Skeletal muscle satellite cell (primary cell): ENCODE measurements at regions not wholly inside any gene's neighbourhood (a gene's known extent, or its start where the extent isn't known, plus 50 kb on each side); places are given as distances from the start of the nearest gene placed in this dataset.

ENCODE experiments used
- H3K27me3 ChIP-seq: 2 replicates; pipeline ENCODE4 v1.7.0; 2013; ENCODE audit warnings: low read length; ENCODE audit not compliant: control insufficient read depth, insufficient read depth
- H3K36me3 ChIP-seq: 2 replicates; pipeline ENCODE4 v1.7.0; 2013; ENCODE audit warnings: mild to moderate bottlenecking, control low read depth, low read length; ENCODE audit not compliant: insufficient read depth
- H3K4me1 ChIP-seq: 2 replicates; pipeline ENCODE4 v1.7.0; 2013; ENCODE audit warnings: low read length; ENCODE audit not compliant: control insufficient read depth, insufficient read depth
- H3K4me2 ChIP-seq: 2 replicates; pipeline ENCODE4 v1.7.0; 2013; ENCODE audit warnings: mild to moderate bottlenecking, low read length
- H3K4me3 ChIP-seq: 2 replicates; pipeline ENCODE4 v1.7.0; 2013; ENCODE audit warnings: low read length
- H3K9ac ChIP-seq: 2 replicates; pipeline ENCODE4 v1.7.0; 2013; ENCODE audit warnings: mild to moderate bottlenecking, low read depth, low read length, moderate library complexity
- H3K9me3 ChIP-seq: replicated peaks from 2 replicates; pipeline ENCODE4 v1.7.0; 2013; ENCODE audit warnings: mild to moderate bottlenecking, control low read depth, low read length

- H3K27me3 ChIP-seq: peaks cover 3% of the 10 kb centered on the region
- no peak overlapping the region for H3K4me2 ChIP-seq
- no peaks in the 10 kb centered on the region for H3K9me3 ChIP-seq
- H3K4me3 ChIP-seq: no peak overlapping the region
- no peaks in the 10 kb centered on the region for H3K36me3 ChIP-seq
- no peak overlapping the region for H3K9ac ChIP-seq
- peaks cover 4% of the 10 kb centered on the region for H3K4me1 ChIP-seq
Measured at GRCh38 chr3:150221904-150222523, 186.1 kb upstream of the TSC22D2 start.

GRCh38 chr3:150220799-150221198 lies 187.3 kb upstream of the TSC22D2 start:
- peak overlapping the region; percentile 68 for H3K4me2 ChIP-seq
- H3K4me1 ChIP-seq: peaks cover 13% of the 10 kb centered on the region
- H3K4me3 ChIP-seq: no peak overlapping the region
- no peaks in the 10 kb centered on the region for H3K9me3 ChIP-seq
- peaks cover 3% of the 10 kb centered on the region for H3K27me3 ChIP-seq
- H3K36me3 ChIP-seq: no peaks in the 10 kb centered on the region
- H3K9ac ChIP-seq: peak overlapping the region; percentile 3

GRCh38 chr3:150220041-150220440 lies 188.1 kb upstream of the TSC22D2 start:
- Histone ChIP-seq H3K4me1 (peaks cover 17% of the 10 kb centered on the region), H3K4me2 (no peak overlapping the region), H3K4me3 (no peak overlapping the region), H3K9me3 (no peaks in the 10 kb centered on the region), H3K9ac (no peak overlapping the region), H3K36me3 (no peaks in the 10 kb centered on the region), H3K27me3 (peaks cover 3% of the 10 kb centered on the region)

GRCh38 chr3:150218841-150219240 lies 189.3 kb upstream of the TSC22D2 start:
- H3K4me2 ChIP-seq: no peak overlapping the region
- H3K9me3 ChIP-seq: no peaks in the 10 kb centered on the region
- H3K36me3 ChIP-seq: no peaks in the 10 kb centered on the region
- H3K27me3 ChIP-seq: peaks cover 3% of the 10 kb centered on the region
- H3K9ac ChIP-seq: no peak overlapping the region
- no peak overlapping the region for H3K4me3 ChIP-seq
- peaks cover 17% of the 10 kb centered on the region for H3K4me1 ChIP-seq

- Histone ChIP-seq H3K4me2 (no peak overlapping the region), H3K4me1 (peaks cover 17% of the 10 kb centered on the region), H3K36me3 (no peaks in the 10 kb centered on the region), H3K27me3 (peaks cover 3% of the 10 kb centered on the region), H3K4me3 (no peak overlapping the region), H3K9ac (no peak overlapping the region), H3K9me3 (no peaks in the 10 kb centered on the region)
Measured at GRCh38 chr3:150218236-150218635, 189.9 kb upstream of the TSC22D2 start.

GRCh38 chr3:150217691-150218090 lies 190.4 kb upstream of the TSC22D2 start:
- no peaks in the 10 kb centered on the region for H3K9me3 ChIP-seq
- no peak overlapping the region for H3K4me3 ChIP-seq
- H3K36me3 ChIP-seq: no peaks in the 10 kb centered on the region
- peaks cover 14% of the 10 kb centered on the region for H3K4me1 ChIP-seq
- no peak overlapping the region for H3K9ac ChIP-seq
- H3K27me3 ChIP-seq: peaks cover 3% of the 10 kb centered on the region
- H3K4me2 ChIP-seq: no peak overlapping the region

GRCh38 chr3:150216866-150217600 lies 191.1 kb upstream of the TSC22D2 start:
- no peaks in the 10 kb centered on the region for H3K36me3 ChIP-seq
- no peaks in the 10 kb centered on the region for H3K9me3 ChIP-seq
- no peak overlapping the region for H3K4me3 ChIP-seq
- H3K27me3 ChIP-seq: no peaks in the 10 kb centered on the region
- H3K4me2 ChIP-seq: peak overlapping the region; percentile 65
- H3K9ac ChIP-seq: no peak overlapping the region
- peaks cover 14% of the 10 kb centered on the region for H3K4me1 ChIP-seq

- no peaks in the 10 kb centered on the region for H3K36me3 ChIP-seq
- H3K4me2 ChIP-seq: peak overlapping the region; percentile 65
- H3K27me3 ChIP-seq: no peaks in the 10 kb centered on the region
- H3K4me3 ChIP-seq: peak overlapping the region; percentile 28
- no peaks in the 10 kb centered on the region for H3K9me3 ChIP-seq
- H3K9ac ChIP-seq: no peak overlapping the region
- H3K4me1 ChIP-seq: peaks cover 14% of the 10 kb centered on the region
Measured at GRCh38 chr3:150216041-150216811, 191.9 kb upstream of the TSC22D2 start.

GRCh38 chr3:150215616-150216015 lies 192.5 kb upstream of the TSC22D2 start:
- no peak overlapping the region for H3K4me3 ChIP-seq
- no peak overlapping the region for H3K4me2 ChIP-seq
- H3K27me3 ChIP-seq: no peaks in the 10 kb centered on the region
- H3K36me3 ChIP-seq: no peaks in the 10 kb centered on the region
- no peak overlapping the region for H3K9ac ChIP-seq
- H3K4me1 ChIP-seq: peaks cover 14% of the 10 kb centered on the region
- H3K9me3 ChIP-seq: no peaks in the 10 kb centered on the region

GRCh38 chr3:150213577-150213976 lies 194.5 kb upstream of the TSC22D2 start:
- Histone ChIP-seq H3K4me1 (peaks cover 14% of the 10 kb centered on the region), H3K9me3 (no peaks in the 10 kb centered on the region), H3K4me3 (no peak overlapping the region)

GRCh38 chr3:150210461-150211110 lies 197.5 kb upstream of the TSC22D2 start:
- Histone ChIP-seq H3K4me3 (no peak overlapping the region), H3K4me2 (no peak overlapping the region), H3K9ac (no peak overlapping the region), H3K4me1 (peaks cover 3% of the 10 kb centered on the region), H3K9me3 (no peaks in the 10 kb centered on the region), H3K36me3 (no peaks in the 10 kb centered on the region), H3K27me3 (no peaks in the 10 kb centered on the region)

More at GRCh38 chr3:150213577-150213976, 194.5 kb upstream of the TSC22D2 start:
- Histone ChIP-seq H3K4me2 (no peak overlapping the region), H3K36me3 (no peaks in the 10 kb centered on the region), H3K27me3 (no peaks in the 10 kb centered on the region), H3K9ac (no peak overlapping the region)
